ENCODE measurements at regions not wholly inside any gene's neighbourhood (a gene's known extent, or its start where the extent isn't known, plus 50 kb on each side); places are given as distances from the start of the nearest gene placed in this dataset.

DNA sequence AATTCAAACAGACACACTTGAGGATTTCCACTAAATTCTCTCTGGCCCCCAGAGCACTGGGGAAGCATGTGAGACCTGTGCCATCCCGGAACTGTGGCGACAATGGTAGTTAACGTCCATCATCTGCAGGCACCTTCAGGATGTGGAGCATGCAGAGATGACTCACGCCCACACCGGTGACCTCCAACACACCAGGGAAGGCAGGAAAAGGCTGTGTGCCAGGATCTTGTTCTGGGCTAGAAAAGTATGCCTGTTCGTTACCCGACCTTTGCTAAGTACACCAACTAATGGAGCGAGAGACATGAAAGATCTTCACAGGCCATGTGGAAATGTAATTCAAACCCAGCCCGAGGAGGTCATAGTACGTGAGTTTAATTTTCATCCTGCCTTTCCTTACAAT is 208.8 kb downstream of the MELK start:
- Histone ChIP-seq H3K9me3 (no peaks in the 10 kb centered on the region), H3K4me3 (no peak overlapping the region), H3K27ac (no peak overlapping the region), H3K4me1 (no peaks in the 10 kb centered on the region), H3K27me3 (peaks cover 56% of the 10 kb centered on the region), H3K36me3 (no peaks in the 10 kb centered on the region)
- WGBS, result 72% methylated on average over 10 of the region's 10 CpGs
- TF ChIP-seq POLR2A (IDR thresholded peaks at IDR 0.05) (no peak), POLR2AphosphoS5 (IDR thresholded peaks at IDR 0.05) (no peak)
- DNase-seq (ENCODE audit: low spot score in 2 of 2), result no peak

All from suprapubic skin (tissue), 4 donors.